ENCODE measurements at regions not wholly inside any gene's neighbourhood (a gene's known extent, or its start where the extent isn't known, plus 50 kb on each side); places are given as distances from the start of the nearest gene placed in this dataset.

GRCh38 chrX:99398545-99398944, 1011.5 kb downstream of the PCDH19 start:
- DNase-seq: no peak
- in situ Hi-C loops (cut with HindIII; ENCODE audit: low pct_ligation_motif_present, low sequenced_read_pairs): no loop called here

DNA sequence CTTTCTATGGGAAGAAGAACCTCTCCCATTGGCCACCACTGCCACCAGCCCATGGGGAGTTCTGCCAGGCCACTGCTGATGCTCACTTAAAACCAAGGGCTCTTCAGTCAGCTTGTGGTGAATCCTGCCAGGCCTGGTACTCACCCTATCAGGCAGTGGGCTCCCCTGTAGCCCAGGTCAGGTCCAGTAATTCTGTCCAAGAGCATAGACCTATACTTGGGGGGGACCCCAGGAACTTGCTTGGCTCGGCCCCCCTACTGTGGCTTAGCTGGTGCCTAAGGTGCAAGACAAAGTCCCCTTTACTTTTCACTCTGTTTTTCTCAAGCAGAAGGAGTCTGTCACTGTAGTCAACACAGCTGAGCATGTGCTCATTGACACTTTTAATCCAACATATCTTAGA, 1012.2 kb downstream of the PCDH19 start:
- H3K4me3 ChIP-seq (ENCODE audit: low read depth, low read length): no peak overlapping the region
- H3K27ac ChIP-seq: no peak overlapping the region
- no peak for DNase-seq
- H3K27me3 ChIP-seq (replicated peaks): no peaks in the 10 kb centered on the region
- TF ChIP-seq CTCF (IDR thresholded peaks at IDR 0.05; ENCODE audit: low read depth, low read length, missing control alignments): no peak
- in situ Hi-C loops (cut with HindIII; ENCODE audit: low pct_ligation_motif_present, low sequenced_read_pairs): no loop called here
- no peaks in the 10 kb centered on the region for H3K36me3 ChIP-seq (replicated peaks)

More at GRCh38 chrX:99398545-99398944, 1011.5 kb downstream of the PCDH19 start:
- no peaks in the 10 kb centered on the region for H3K27me3 ChIP-seq (replicated peaks)
- H3K4me3 ChIP-seq (ENCODE audit: low read depth, low read length): no peak overlapping the region
- H3K36me3 ChIP-seq (replicated peaks): no peaks in the 10 kb centered on the region
- TF ChIP-seq CTCF (IDR thresholded peaks at IDR 0.05; ENCODE audit: low read depth, low read length, missing control alignments): no peak
- no peak overlapping the region for H3K27ac ChIP-seq

GRCh38 chrX:99394456-99394855, 1015.6 kb downstream of the PCDH19 start:
- in situ Hi-C loops (cut with HindIII; ENCODE audit: low pct_ligation_motif_present, low sequenced_read_pairs): no loop called here
- TF ChIP-seq CTCF (IDR thresholded peaks at IDR 0.05; ENCODE audit: low read depth, low read length, missing control alignments): no peak
- Histone ChIP-seq H3K4me3 (ENCODE audit: low read depth, low read length) (no peak overlapping the region), H3K27ac (no peak overlapping the region), H3K36me3 (replicated peaks) (no peaks in the 10 kb centered on the region), H3K27me3 (replicated peaks) (no peaks in the 10 kb centered on the region)
- DNase-seq: no peak

- Histone ChIP-seq H3K4me3 (ENCODE audit: low read depth, low read length) (no peak overlapping the region), H3K27ac (no peak overlapping the region), H3K27me3 (replicated peaks) (no peaks in the 10 kb centered on the region), H3K36me3 (replicated peaks) (no peaks in the 10 kb centered on the region)
- no peak for DNase-seq
- TF ChIP-seq CTCF (IDR thresholded peaks at IDR 0.05; ENCODE audit: low read depth, low read length, missing control alignments): no peak
- in situ Hi-C loops (cut with HindIII; ENCODE audit: low pct_ligation_motif_present, low sequenced_read_pairs): no loop called here
These were observed 1025.3 kb downstream of the PCDH19 start for GRCh38 chrX:99384594-99385374.

DNA sequence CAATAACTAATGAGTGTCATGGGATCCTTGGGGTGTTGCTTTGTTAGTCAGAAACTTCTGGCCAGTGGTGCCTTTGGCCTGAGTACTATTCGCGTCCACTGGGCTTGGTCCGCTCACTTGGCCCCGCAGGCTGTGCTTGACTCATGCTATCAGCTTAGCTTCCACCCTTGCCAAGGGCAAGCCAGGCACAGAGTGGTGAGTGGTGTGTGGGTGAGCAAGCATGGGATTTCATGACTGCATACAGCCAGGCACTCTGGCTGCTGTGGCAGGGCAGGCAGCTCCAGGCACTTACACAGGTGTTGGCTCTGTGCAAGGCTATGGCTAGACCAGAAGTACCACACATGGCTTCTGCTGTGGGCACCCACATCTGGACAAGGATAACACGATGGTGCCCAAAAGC, 1026.3 kb downstream of the PCDH19 start:
- no peak for TF ChIP-seq CTCF (IDR thresholded peaks at IDR 0.05; ENCODE audit: low read depth, low read length, missing control alignments)
- H3K36me3 ChIP-seq (replicated peaks): no peaks in the 10 kb centered on the region
- no peak overlapping the region for H3K27ac ChIP-seq
- no peak overlapping the region for H3K4me3 ChIP-seq (ENCODE audit: low read depth, low read length)
- H3K27me3 ChIP-seq (replicated peaks): no peaks in the 10 kb centered on the region
- no peak for DNase-seq
- in situ Hi-C loops (cut with HindIII; ENCODE audit: low pct_ligation_motif_present, low sequenced_read_pairs): no loop called here

Measured in brain microvascular endothelial cell (primary cell).